AG10803 (cell line): ENCODE measurements at regions not wholly inside any gene's neighbourhood (a gene's known extent, or its start where the extent isn't known, plus 50 kb on each side); places are given as distances from the start of the nearest gene placed in this dataset.
A peak's percentile ranks its signal among the peaks of the same experiment; 100 is the strongest.

Experiments
- DNase-seq: peaks from one replicate; pipeline ENCODE4 v3.0.0; 2010; ENCODE audit warnings: low read depth
- H3K4me3 ChIP-seq: 2 replicates; pipeline ENCODE4 v1.5.1; 2011; ENCODE audit warnings: mild to moderate bottlenecking, low read length, control low read depth
- TF ChIP-seq, protein P1 (sequence below): conservative IDR thresholded peaks from 2 replicates; pipeline ENCODE4 v1.5.1; 2011; ENCODE audit warnings: mild to moderate bottlenecking, low read length, control low read depth, inconsistent platforms

GRCh38 chr2:71821856-71822255 lies 325.8 kb downstream of the CYP26B1 start:
- H3K4me3 ChIP-seq = no peak overlapping the region
- TF ChIP-seq, protein P1, sequence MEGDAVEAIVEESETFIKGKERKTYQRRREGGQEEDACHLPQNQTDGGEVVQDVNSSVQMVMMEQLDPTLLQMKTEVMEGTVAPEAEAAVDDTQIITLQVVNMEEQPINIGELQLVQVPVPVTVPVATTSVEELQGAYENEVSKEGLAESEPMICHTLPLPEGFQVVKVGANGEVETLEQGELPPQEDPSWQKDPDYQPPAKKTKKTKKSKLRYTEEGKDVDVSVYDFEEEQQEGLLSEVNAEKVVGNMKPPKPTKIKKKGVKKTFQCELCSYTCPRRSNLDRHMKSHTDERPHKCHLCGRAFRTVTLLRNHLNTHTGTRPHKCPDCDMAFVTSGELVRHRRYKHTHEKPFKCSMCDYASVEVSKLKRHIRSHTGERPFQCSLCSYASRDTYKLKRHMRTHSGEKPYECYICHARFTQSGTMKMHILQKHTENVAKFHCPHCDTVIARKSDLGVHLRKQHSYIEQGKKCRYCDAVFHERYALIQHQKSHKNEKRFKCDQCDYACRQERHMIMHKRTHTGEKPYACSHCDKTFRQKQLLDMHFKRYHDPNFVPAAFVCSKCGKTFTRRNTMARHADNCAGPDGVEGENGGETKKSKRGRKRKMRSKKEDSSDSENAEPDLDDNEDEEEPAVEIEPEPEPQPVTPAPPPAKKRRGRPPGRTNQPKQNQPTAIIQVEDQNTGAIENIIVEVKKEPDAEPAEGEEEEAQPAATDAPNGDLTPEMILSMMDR = no peak
- no peak for DNase-seq

- no peak overlapping the region for H3K4me3 ChIP-seq
- peak; percentile 86 for DNase-seq
- TF ChIP-seq, protein P1 = no peak
Measured at GRCh38 chr2:71816815-71817214, 330.8 kb downstream of the CYP26B1 start.

GRCh38 chr2:71815701-71816474 lies 331.8 kb downstream of the CYP26B1 start:
- H3K4me3 ChIP-seq = no peak overlapping the region
- TF ChIP-seq, protein P1 = no peak
- DNase-seq = no peak

DNA sequence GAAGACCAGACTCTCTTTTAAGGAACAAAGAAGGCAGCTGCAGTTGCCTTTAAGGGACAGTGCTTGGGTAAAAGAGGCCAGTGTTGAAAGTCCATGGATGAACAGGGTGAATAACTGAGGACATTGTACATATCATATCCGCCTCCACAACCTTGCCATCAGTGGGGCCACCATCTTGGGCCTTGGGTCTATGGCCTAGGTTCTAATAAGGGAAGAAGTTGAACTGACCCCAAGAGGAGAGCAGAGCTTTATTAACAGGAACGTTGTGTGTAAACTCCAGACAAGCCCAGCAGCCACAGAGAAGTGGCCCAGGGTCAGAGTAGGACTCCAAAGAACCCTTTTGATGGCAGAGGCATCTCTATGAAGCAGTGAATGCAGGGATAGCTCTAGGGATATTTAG lies 332.8 kb downstream of the CYP26B1 start:
- TF ChIP-seq, protein P1 = no peak
- DNase-seq = no peak

GRCh38 chr2:71813807-71814470 lies 333.7 kb downstream of the CYP26B1 start:
- peak; percentile 70 for DNase-seq
- TF ChIP-seq, protein P1 = no peak

More for the DNA sequence above, 332.8 kb downstream of the CYP26B1 start:
- H3K4me3 ChIP-seq = no peak overlapping the region

DNA sequence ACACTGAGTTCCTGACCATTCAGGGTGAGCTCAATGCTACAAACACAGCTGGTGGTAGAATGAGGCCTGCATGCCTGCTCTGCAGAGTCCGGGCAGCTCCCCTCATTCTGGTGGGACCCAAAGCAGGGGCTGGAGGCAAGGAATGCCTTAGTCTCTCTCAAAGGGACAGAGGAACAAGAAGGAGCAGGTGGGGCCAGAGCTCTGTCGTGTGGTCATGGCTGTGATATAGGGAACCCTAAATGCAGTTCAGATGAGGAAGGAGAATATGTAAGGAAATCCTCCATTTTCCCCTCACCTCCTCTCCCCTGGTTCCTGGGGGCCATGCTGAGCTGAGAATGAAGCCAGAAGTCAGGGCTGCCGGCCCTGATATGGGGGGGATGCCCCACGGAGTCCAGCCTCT lies 334.3 kb downstream of the CYP26B1 start:
- no peak for DNase-seq
- TF ChIP-seq, protein P1 = no peak
- H3K4me3 ChIP-seq = no peak overlapping the region

More at GRCh38 chr2:71813807-71814470, 333.7 kb downstream of the CYP26B1 start:
- no peak overlapping the region for H3K4me3 ChIP-seq

- H3K4me3 ChIP-seq = no peak overlapping the region
- no peak for DNase-seq
- TF ChIP-seq, protein P1 = no peak
Measured at GRCh38 chr2:71812736-71813135, 334.9 kb downstream of the CYP26B1 start.
